Trophoblast cell (in vitro differentiated cells and primary cell): ENCODE measurements at regions not wholly inside any gene's neighbourhood (a gene's known extent, or its start where the extent isn't known, plus 50 kb on each side); places are given as distances from the start of the nearest gene placed in this dataset.

Experiments used
- DNase-seq, 2 donors: peaks; one replicate each; pipeline ENCODE4 v3.0.0-alpha.2; 2016
- H2AFZ ChIP-seq: 2 replicates; pipeline ENCODE4 v1.6.1; 2013; ENCODE audit warnings: low read length, moderate library complexity, mild to moderate bottlenecking; ENCODE audit not compliant: insufficient read depth, poor library complexity
- H2AK5ac ChIP-seq: 2 replicates; pipeline ENCODE4 v1.6.1; 2013; ENCODE audit warnings: mild to moderate bottlenecking, low read length
- H2BK120ac ChIP-seq: 2 replicates; pipeline ENCODE4 v1.6.1; 2013; ENCODE audit warnings: low read length, mild to moderate bottlenecking, moderate library complexity; ENCODE audit not compliant: insufficient read depth, poor library complexity
- H2BK12ac ChIP-seq: 2 replicates; pipeline ENCODE4 v1.6.1; 2013; ENCODE audit warnings: mild to moderate bottlenecking, low read length, moderate library complexity
- H2BK5ac ChIP-seq: 2 replicates; pipeline ENCODE4 v1.6.1; 2013; ENCODE audit warnings: low read length, low read depth, moderate library complexity, mild to moderate bottlenecking; ENCODE audit not compliant: poor library complexity
- H3K14ac ChIP-seq: 2 replicates; pipeline ENCODE4 v1.6.1; 2013; ENCODE audit warnings: mild to moderate bottlenecking, low read length
- H3K18ac ChIP-seq: 2 replicates; pipeline ENCODE4 v1.6.1; 2013; ENCODE audit warnings: mild to moderate bottlenecking, low read length
- H3K23ac ChIP-seq: 2 replicates; pipeline ENCODE4 v1.6.1; 2013; ENCODE audit warnings: low read length
- H3K27ac ChIP-seq: 2 replicates; pipeline ENCODE4 v1.5.1; 2013; ENCODE audit warnings: low read depth, mild to moderate bottlenecking, inconsistent platforms, low read length, moderate library complexity
- H3K27me3 ChIP-seq: 2 replicates; pipeline ENCODE4 v1.6.1; 2013; ENCODE audit warnings: inconsistent platforms, mild to moderate bottlenecking, low read length, moderate library complexity; ENCODE audit not compliant: insufficient read depth
- H3K36me3 ChIP-seq, 2 experiments: 1 replicate in 1 of 2; 2 replicates in 1 of 2; pipeline ENCODE4 v1.6.1; 2013; ENCODE audit warnings: low read length in 2 of 2, mild to moderate bottlenecking in 2 of 2, moderate library complexity in 1 of 2; ENCODE audit not compliant: insufficient read depth in 2 of 2, control insufficient read depth in 1 of 2
- H3K4ac ChIP-seq: 2 replicates; pipeline ENCODE4 v1.6.1; 2013; ENCODE audit warnings: low read depth, mild to moderate bottlenecking, low read length, moderate library complexity
- H3K4me1 ChIP-seq, 2 experiments: 1 replicate in 1 of 2; 2 replicates in 1 of 2; pipeline ENCODE4 v1.6.1; 2013; ENCODE audit warnings: low read length in 2 of 2, mild to moderate bottlenecking in 2 of 2, moderate library complexity in 1 of 2; ENCODE audit not compliant: insufficient read depth in 2 of 2, control insufficient read depth in 1 of 2
- H3K4me2 ChIP-seq: 2 replicates; pipeline ENCODE4 v1.6.1; 2013; ENCODE audit warnings: inconsistent platforms, mild to moderate bottlenecking, low read length, moderate library complexity
- H3K4me3 ChIP-seq: 2 replicates; pipeline ENCODE4 v1.5.1; 2013; ENCODE audit warnings: mild to moderate bottlenecking, low read depth, low read length, inconsistent platforms
- H3K79me1 ChIP-seq: one replicate; pipeline ENCODE4 v1.6.1; 2013; ENCODE audit warnings: low read length
- H3K79me2 ChIP-seq: 2 replicates; pipeline ENCODE4 v1.6.1; 2013; ENCODE audit warnings: low read length, mild to moderate bottlenecking; ENCODE audit not compliant: control insufficient read depth, insufficient read depth, poor library complexity
- H3K9ac ChIP-seq: 2 replicates; pipeline ENCODE4 v1.6.1; 2013; ENCODE audit warnings: mild to moderate bottlenecking, low read length
- H3K9me3 ChIP-seq: 2 replicates; pipeline ENCODE4 v1.6.1; 2013; ENCODE audit warnings: low read depth, mild to moderate bottlenecking, control low read depth, inconsistent platforms, low read length; ENCODE audit not compliant: insufficient read depth
- H4K12ac ChIP-seq: 2 replicates; pipeline ENCODE4 v1.6.1; 2013; ENCODE audit warnings: low read depth, mild to moderate bottlenecking, low read length, moderate library complexity
- H4K8ac ChIP-seq: 2 replicates; pipeline ENCODE4 v1.6.1; 2013; ENCODE audit warnings: low read depth, mild to moderate bottlenecking, low read length, moderate library complexity
- H4K91ac ChIP-seq: one replicate; pipeline ENCODE4 v1.6.1; 2013; ENCODE audit warnings: low read depth, mild to moderate bottlenecking, low read length, moderate library complexity
- WGBS: extraction: QIAGEN DNeasy Blood & Tissue Kit; methylation state at CpG from one replicate; pipeline ENCODE4 v1.1.7; 2013; ENCODE audit warnings: missing lambda C conversion rate; ENCODE audit not compliant: insufficient read length, insufficient coverage; ENCODE audit errors: extremely low coverage; 5-methylcytosine and 5-hydroxymethylcytosine counted together

GRCh38 chr2:215870986-215871385, 142.4 kb downstream of the MREG start:
- WGBS = no CpG with 5 or more reads among the region's 2 CpGs
- Histone ChIP-seq H2BK120ac (peak overlapping the region; percentile 99), H2AFZ (no peak overlapping the region)

GRCh38 chr2:215870088-215870490, 143.3 kb downstream of the MREG start:
- no CpG with 5 or more reads among the region's 3 CpGs for WGBS
- no peak overlapping the region for H4K12ac ChIP-seq
- DNase-seq = peak; percentile 87 to 92
- peak overlapping the region; percentile 31 for H3K4me2 ChIP-seq
- H4K8ac ChIP-seq = peak overlapping the region; percentile 17
- H3K9me3 ChIP-seq = no peaks in the 10 kb centered on the region
- peaks cover 16% of the 10 kb centered on the region for H3K79me1 ChIP-seq
- H3K9ac ChIP-seq = no peak overlapping the region
- H3K27ac ChIP-seq = peak overlapping the region; percentile 53
- H2BK5ac ChIP-seq = peak overlapping the region; percentile 35
- no peak overlapping the region for H3K23ac ChIP-seq
- no peaks in the 10 kb centered on the region for H3K79me2 ChIP-seq
- H3K36me3 ChIP-seq = no peaks in the 10 kb centered on the region
- H2AK5ac ChIP-seq = peak overlapping the region; percentile 19
- H2AFZ ChIP-seq = no peak overlapping the region
- peak overlapping the region; percentile 91 for H4K91ac ChIP-seq
- no peak overlapping the region for H3K4me3 ChIP-seq
- no peaks in the 10 kb centered on the region for H3K27me3 ChIP-seq
- peak overlapping the region; percentile 69 for H3K14ac ChIP-seq
- peak overlapping the region; percentile 41 for H3K4ac ChIP-seq
- H3K18ac ChIP-seq = no peak overlapping the region
- peak overlapping the region; percentile 77 for H2BK120ac ChIP-seq
- peaks cover 7 to 11% of the 10 kb centered on the region in 2 experiments for H3K4me1 ChIP-seq
- H2BK12ac ChIP-seq = peak overlapping the region; percentile 72

More at GRCh38 chr2:215870986-215871385, 142.4 kb downstream of the MREG start:
- Histone ChIP-seq H3K23ac (no peak overlapping the region), H3K4me3 (no peak overlapping the region), H4K12ac (no peak overlapping the region), H4K8ac (no peak overlapping the region), H3K14ac (peak overlapping the region; percentile 88), H3K9me3 (no peaks in the 10 kb centered on the region), H3K27ac (no peak overlapping the region), H4K91ac (peak overlapping the region; percentile 93), H3K4ac (peak overlapping the region; percentile 71), H3K4me2 (no peak overlapping the region), H3K79me1 (peaks cover 19% of the 10 kb centered on the region), H3K79me2 (no peaks in the 10 kb centered on the region), H2BK5ac (peak overlapping the region; percentile 83), H3K36me3 (no peaks in the 10 kb centered on the region), H3K4me1 (peaks cover 7 to 11% of the 10 kb centered on the region in 2 experiments), H2AK5ac (peak overlapping the region; percentile 100), H3K9ac (no peak overlapping the region), H3K27me3 (no peaks in the 10 kb centered on the region), H3K18ac (peak overlapping the region; percentile 77), H2BK12ac (peak overlapping the region; percentile 99)
- DNase-seq = peak in 1 of 2 donors; percentile 19

GRCh38 chr2:215868846-215869543, 144.4 kb downstream of the MREG start:
- Histone ChIP-seq H3K23ac (no peak overlapping the region), H2BK12ac (no peak overlapping the region), H2AK5ac (no peak overlapping the region), H3K4me2 (no peak overlapping the region), H3K9ac (no peak overlapping the region), H3K79me1 (peaks cover 14% of the 10 kb centered on the region), H3K4me1 (peaks cover 7 to 11% of the 10 kb centered on the region in 2 experiments), H3K9me3 (no peaks in the 10 kb centered on the region), H3K27me3 (no peaks in the 10 kb centered on the region), H3K27ac (no peak overlapping the region), H2BK5ac (no peak overlapping the region), H4K91ac (peak overlapping the region; percentile 11), H3K18ac (no peak overlapping the region), H3K14ac (no peak overlapping the region), H3K79me2 (no peaks in the 10 kb centered on the region), H3K4ac (no peak overlapping the region), H3K36me3 (no peaks in the 10 kb centered on the region), H2BK120ac (peak overlapping the region; percentile 3), H4K8ac (no peak overlapping the region), H3K4me3 (no peak overlapping the region), H4K12ac (no peak overlapping the region), H2AFZ (no peak overlapping the region)
- peak in 1 of 2 donors; percentile 86 for DNase-seq
- WGBS = no CpG with 5 or more reads among the region's 4 CpGs

GRCh38 chr2:215866606-215867005, 146.7 kb downstream of the MREG start:
- Histone ChIP-seq H3K36me3 (no peaks in the 10 kb centered on the region), H3K4me2 (no peak overlapping the region), H3K27me3 (no peaks in the 10 kb centered on the region), H2AFZ (no peak overlapping the region), H3K4me3 (no peak overlapping the region), H2BK120ac (peak overlapping the region; percentile 10), H3K9me3 (no peaks in the 10 kb centered on the region), H3K27ac (no peak overlapping the region), H3K4me1 (peaks cover 7 to 11% of the 10 kb centered on the region in 2 experiments), H3K79me1 (peaks cover 14% of the 10 kb centered on the region), H2AK5ac (no peak overlapping the region), H3K79me2 (no peaks in the 10 kb centered on the region), H3K9ac (no peak overlapping the region), H3K14ac (no peak overlapping the region), H2BK5ac (peak overlapping the region; percentile 23), H3K23ac (no peak overlapping the region), H4K91ac (peak overlapping the region; percentile 52), H3K18ac (no peak overlapping the region), H2BK12ac (peak overlapping the region; percentile 66), H3K4ac (no peak overlapping the region), H4K12ac (no peak overlapping the region), H4K8ac (peak overlapping the region; percentile 39)
- no CpG with 5 or more reads among the region's 2 CpGs for WGBS
- DNase-seq = no peak
